ENCODE measurements at regions not wholly inside any gene's neighbourhood (a gene's known extent, or its start where the extent isn't known, plus 50 kb on each side); places are given as distances from the start of the nearest gene placed in this dataset.

DNA sequence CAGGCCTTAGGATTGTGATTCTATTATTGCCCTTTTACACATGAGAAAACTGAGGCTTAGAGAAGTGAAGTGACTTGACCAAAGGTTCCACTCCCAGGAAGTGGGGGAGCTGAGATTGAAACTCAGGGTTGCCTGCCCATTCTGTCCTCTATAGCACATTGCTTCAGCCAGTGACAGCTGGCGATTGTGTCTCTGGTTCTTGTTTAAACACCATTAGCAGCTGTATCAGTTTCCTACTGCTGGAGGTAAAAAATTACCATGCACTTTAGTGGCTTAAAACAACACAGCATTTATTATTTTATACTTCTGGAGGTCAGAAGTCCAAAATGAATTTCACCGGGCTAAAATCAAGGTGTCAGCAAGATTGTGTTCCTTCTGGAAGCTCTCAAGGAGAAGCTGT lies 205.8 kb upstream of the MAMLD1 start:
- TF ChIP-seq, protein P1, sequence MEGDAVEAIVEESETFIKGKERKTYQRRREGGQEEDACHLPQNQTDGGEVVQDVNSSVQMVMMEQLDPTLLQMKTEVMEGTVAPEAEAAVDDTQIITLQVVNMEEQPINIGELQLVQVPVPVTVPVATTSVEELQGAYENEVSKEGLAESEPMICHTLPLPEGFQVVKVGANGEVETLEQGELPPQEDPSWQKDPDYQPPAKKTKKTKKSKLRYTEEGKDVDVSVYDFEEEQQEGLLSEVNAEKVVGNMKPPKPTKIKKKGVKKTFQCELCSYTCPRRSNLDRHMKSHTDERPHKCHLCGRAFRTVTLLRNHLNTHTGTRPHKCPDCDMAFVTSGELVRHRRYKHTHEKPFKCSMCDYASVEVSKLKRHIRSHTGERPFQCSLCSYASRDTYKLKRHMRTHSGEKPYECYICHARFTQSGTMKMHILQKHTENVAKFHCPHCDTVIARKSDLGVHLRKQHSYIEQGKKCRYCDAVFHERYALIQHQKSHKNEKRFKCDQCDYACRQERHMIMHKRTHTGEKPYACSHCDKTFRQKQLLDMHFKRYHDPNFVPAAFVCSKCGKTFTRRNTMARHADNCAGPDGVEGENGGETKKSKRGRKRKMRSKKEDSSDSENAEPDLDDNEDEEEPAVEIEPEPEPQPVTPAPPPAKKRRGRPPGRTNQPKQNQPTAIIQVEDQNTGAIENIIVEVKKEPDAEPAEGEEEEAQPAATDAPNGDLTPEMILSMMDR (IDR thresholded peaks at IDR 0.05), result no peak
- TF ChIP-seq POLR2A (IDR thresholded peaks at IDR 0.05), result no peak
